Panc1 (cell line): ENCODE measurements at regions not wholly inside any gene's neighbourhood (a gene's known extent, or its start where the extent isn't known, plus 50 kb on each side); places are given as distances from the start of the nearest gene placed in this dataset.

ENCODE experiments used
- ATAC-seq: fragments of 200-7000 bp; cut with Tn5 transposase; 2 replicates; pipeline ENCODE4 v1.9.1; 2020; ENCODE audit warnings: mild to moderate bottlenecking, moderate library complexity
- BruUV-seq: library from RNA; stranded (reverse); fragments of 400-500 nt; replicated peaks from 2 replicates; lab custom pipeline; 2021; lab: Mats Ljungman, UMichigan
- CTCF ChIA-PET: fragments of 300-600 bp; sonication (Branson Sonifier 250); formaldehyde crosslinking; loops from one replicate; lab custom pipeline; 2022; ENCODE audit warnings: antibody characterized with exemption; lab: Charles Lee
- POLR2A ChIA-PET: fragments of 300-600 bp; sonication (Branson Sonifier 250); formaldehyde crosslinking; loops from one replicate; lab custom pipeline; 2022; ENCODE audit warnings: antibody characterized with exemption; lab: Charles Lee
- DNase-seq: peaks from one replicate; pipeline ENCODE4 v3.0.0-alpha.2; 2010; ENCODE audit warnings: low read depth, low spot score
- H3K27ac ChIP-seq: 2 replicates; pipeline ENCODE4 v1.5.1; 2011; ENCODE audit warnings: mild to moderate bottlenecking, low read length, inconsistent platforms
- H3K27me3 ChIP-seq: fragments of 200-500 bp; sonication (Bioruptor generic); 2 replicates; pipeline ENCODE4 v1.6.0; 2014; ENCODE audit warnings: low read length, inconsistent platforms; ENCODE audit not compliant: control insufficient read depth, insufficient read depth
- H3K36me3 ChIP-seq: fragments of 200-500 bp; sonication (Bioruptor generic); 2 replicates; pipeline ENCODE4 v1.5.1; 2014; ENCODE audit warnings: inconsistent platforms, mild to moderate bottlenecking, low read length, moderate library complexity; ENCODE audit not compliant: control insufficient read depth, insufficient read depth
- H3K4me1 ChIP-seq: 2 replicates; pipeline ENCODE4 v1.5.1; 2011; ENCODE audit warnings: inconsistent platforms, mild to moderate bottlenecking, low read length, moderate library complexity; ENCODE audit not compliant: control insufficient read depth, insufficient read depth
- H3K4me3 ChIP-seq, 2 experiments: 2 replicates each; pipeline ENCODE4 v1.5.1; 2011 to 2012; ENCODE audit warnings: low read depth in 2 of 2, low read length in 2 of 2, mild to moderate bottlenecking in 2 of 2, inconsistent platforms in 1 of 2, moderate library complexity in 1 of 2
- H3K9me3 ChIP-seq: fragments of 200-500 bp; sonication (Bioruptor generic); 2 replicates; pipeline ENCODE4 v1.5.1; 2014; ENCODE audit warnings: low read depth, mild to moderate bottlenecking, inconsistent platforms, low read length, moderate library complexity; ENCODE audit not compliant: control insufficient read depth, insufficient read depth
- CTCF ChIP-seq: fragments of 450-650 bp; IDR thresholded peaks from 2 replicates; pipeline ENCODE4 v1.5.1; 2017; ENCODE audit warnings: mild to moderate bottlenecking
- POLR2AphosphoS5 ChIP-seq: IDR thresholded peaks from 2 replicates; pipeline ENCODE4 v1.6.1; 2012; ENCODE audit warnings: mild to moderate bottlenecking, low read depth, low read length, moderate library complexity
- REST ChIP-seq, 2 experiments: IDR thresholded peaks; 2 replicates each; pipeline ENCODE4 v1.6.1; 2011 to 2012; ENCODE audit warnings: low read depth in 2 of 2, control low read depth in 1 of 2, low read length in 1 of 2, mild to moderate bottlenecking in 1 of 2, moderate library complexity in 1 of 2; ENCODE audit not compliant: insufficient read depth in 1 of 2
- SIN3A ChIP-seq: IDR thresholded peaks from 2 replicates; pipeline ENCODE4 v1.6.1; 2012; ENCODE audit warnings: low read depth, mild to moderate bottlenecking, low read length, moderate library complexity, borderline replicate concordance; ENCODE audit not compliant: insufficient read depth
- TCF7L2 ChIP-seq: IDR thresholded peaks from 2 replicates; pipeline ENCODE4 v1.6.1; 2011; ENCODE audit warnings: mild to moderate bottlenecking, low read depth, low read length, inconsistent platforms
- in situ Hi-C: cut with HindIII; loops from 2 replicates; pipeline ENCODE4 v1.10.0; 2016; ENCODE audit warnings: low sequenced_read_pairs, low pct_unique_long_range_greater_than_20kb
- intact Hi-C: fragments of 100-400 bp; cut with micrococcal nuclease; formaldehyde crosslinking; loops from one replicate; pipeline ENCODE4 v1.10.0; 2022; ENCODE audit not compliant: unreplicated experiment

GRCh38 chr6:17206566-17207072 is 74.5 kb upstream of the RBM24 start:
- no peaks in the 10 kb centered on the region for H3K36me3 ChIP-seq
- no peaks in the 10 kb centered on the region for H3K9me3 ChIP-seq
- no peaks in the 10 kb centered on the region for H3K4me1 ChIP-seq
- no peak overlapping the region for H3K4me3 ChIP-seq
- H3K27ac ChIP-seq = no peak overlapping the region
- no TSS peak for BruUV-seq
- no peak for TF ChIP-seq SIN3A
- no peaks in the 10 kb centered on the region for H3K27me3 ChIP-seq
- POLR2A ChIA-PET = no interaction called here
- ATAC-seq = no peak
- DNase-seq = no peak
- CTCF ChIA-PET = no interaction called here
- in situ Hi-C loops (no loop called here), intact Hi-C loops (no loop called here)

- BruUV-seq = no TSS peak
- in situ Hi-C loops (no loop called here), intact Hi-C loops (no loop called here)
- ChIA-PET CTCF (no interaction called here), POLR2A (no interaction called here)
- no peak for DNase-seq
- no peaks in the 10 kb centered on the region for H3K27me3 ChIP-seq
- no peaks in the 10 kb centered on the region for H3K9me3 ChIP-seq
- no peak for ATAC-seq
- H3K4me1 ChIP-seq = no peaks in the 10 kb centered on the region
- H3K36me3 ChIP-seq = no peaks in the 10 kb centered on the region
- H3K4me3 ChIP-seq = no peak overlapping the region
- TF ChIP-seq REST (IDR thresholded peaks at IDR 0.05; ENCODE audit: insufficient read depth in 1 of 2, low read depth in 2 of 2, low read length in 1 of 2) (no peak), CTCF (no peak), POLR2AphosphoS5 (no peak), TCF7L2 (no peak), SIN3A (no peak)
- no peak overlapping the region for H3K27ac ChIP-seq
These were observed 73.9 kb upstream of the RBM24 start for GRCh38 chr6:17207281-17207680.

GRCh38 chr6:17210683-17211082 is 70.5 kb upstream of the RBM24 start:
- CTCF ChIA-PET = interaction anchor here (0.5 kb wide), 1 partner anchor 39 kb away, joined by 3 read pairs; no protein-coding TSS in a partner anchor
- POLR2A ChIA-PET = no interaction called here

More at GRCh38 chr6:17210683-17211082, 70.5 kb upstream of the RBM24 start:
- H3K36me3 ChIP-seq = no peaks in the 10 kb centered on the region
- in situ Hi-C loops (no loop called here), intact Hi-C loops (no loop called here)
- H3K4me1 ChIP-seq = no peaks in the 10 kb centered on the region
- no peak for TF ChIP-seq SIN3A
- no peaks in the 10 kb centered on the region for H3K9me3 ChIP-seq
- H3K4me3 ChIP-seq = no peak overlapping the region
- DNase-seq = no peak
- no peak overlapping the region for H3K27ac ChIP-seq
- no peaks in the 10 kb centered on the region for H3K27me3 ChIP-seq
- BruUV-seq = no TSS peak
- no peak for ATAC-seq
